Neural cell (in vitro differentiated cells): ENCODE measurements at regions not wholly inside any gene's neighbourhood (a gene's known extent, or its start where the extent isn't known, plus 50 kb on each side); places are given as distances from the start of the nearest gene placed in this dataset.

Experiments
- H2AFZ ChIP-seq: fragments of 200-600, 300-800 bp; sonication (generic), shearing (Covaris generic); 2 replicates; pipeline ENCODE4 v1.6.0; 2014; ENCODE audit warnings: low read depth, mild to moderate bottlenecking, antibody characterized with exemption, low read length, moderate library complexity
- H3F3A ChIP-seq: fragments of 200-600 bp; shearing (Covaris generic); 2 replicates; pipeline ENCODE4 v1.6.1; 2016; ENCODE audit warnings: mild to moderate bottlenecking, moderate library complexity, mixed read lengths, antibody characterized with exemption, low read length; ENCODE audit not compliant: insufficient read depth, poor library complexity, severe bottlenecking
- H3K27ac ChIP-seq: fragments of 200-600, 300-800 bp; sonication (generic), shearing (Covaris generic); 2 replicates; pipeline ENCODE4 v1.5.1; 2014; ENCODE audit warnings: mild to moderate bottlenecking, low read length, moderate library complexity
- H3K27me3 ChIP-seq: fragments of 300-800, 200-600 bp; sonication (generic), shearing (Covaris generic); 2 replicates; pipeline ENCODE4 v1.6.0; 2014; ENCODE audit warnings: mild to moderate bottlenecking, low read depth, low read length, moderate library complexity; ENCODE audit not compliant: insufficient read depth
- H3K36me3 ChIP-seq: fragments of 300-800, 200-600 bp; sonication (generic), shearing (Covaris generic); 2 replicates; pipeline ENCODE4 v1.5.1; 2014; ENCODE audit warnings: mild to moderate bottlenecking, antibody characterized with exemption, low read length, moderate library complexity; ENCODE audit not compliant: insufficient read depth
- H3K4me2 ChIP-seq: fragments of 300-800, 200-600 bp; sonication (generic), shearing (Covaris generic); 2 replicates; pipeline ENCODE4 v1.6.0; 2014; ENCODE audit warnings: mild to moderate bottlenecking, low read length
- H3K4me3 ChIP-seq: fragments of 300-800, 200-600 bp; sonication (generic), shearing (Covaris generic); 2 replicates; pipeline ENCODE4 v1.5.1; 2014; ENCODE audit warnings: mild to moderate bottlenecking, low read length, moderate library complexity
- H3K79me2 ChIP-seq: fragments of 200-600 bp; shearing (Covaris generic); replicated peaks from 2 replicates; pipeline ENCODE4 v1.6.0; 2014; ENCODE audit warnings: mild to moderate bottlenecking, low read length, moderate library complexity; ENCODE audit not compliant: insufficient read depth
- H3K9ac ChIP-seq: fragments of 300-800, 200-600 bp; sonication (generic), shearing (Covaris generic); 2 replicates; pipeline ENCODE4 v1.6.1; 2016; ENCODE audit warnings: mild to moderate bottlenecking, low read length, mixed read lengths
- H3K9me2 ChIP-seq: fragments of 200-600 bp; shearing (Covaris generic); 2 replicates; pipeline ENCODE4 v1.6.1; 2016; ENCODE audit warnings: mild to moderate bottlenecking, low read length, mixed read lengths; ENCODE audit not compliant: insufficient read depth
- H3K9me3 ChIP-seq: fragments of 200-600, 300-800 bp; sonication (generic), shearing (Covaris generic); 2 replicates; pipeline ENCODE4 v1.6.1; 2016; ENCODE audit warnings: mild to moderate bottlenecking, mixed run types, low read length, moderate library complexity, mixed read lengths
- H4K20me1 ChIP-seq: fragments of 200-600 bp; shearing (Covaris generic); 2 replicates; pipeline ENCODE4 v1.6.1; 2016; ENCODE audit warnings: mild to moderate bottlenecking, mixed run types; ENCODE audit not compliant: insufficient read depth
- EP300 ChIP-seq: fragments of 450-650 bp; conservative IDR thresholded peaks from 2 replicates; pipeline ENCODE4 v1.6.1; 2014; ENCODE audit warnings: antibody characterized with exemption, mild to moderate bottlenecking, moderate library complexity; ENCODE audit not compliant: poor library complexity, severe bottlenecking
- EZH2 ChIP-seq: fragments of 200-600, 300-800 bp; shearing (Covaris generic), sonication (generic); IDR thresholded peaks from 2 replicates; pipeline ENCODE4 v1.6.1; 2014; ENCODE audit warnings: antibody characterized with exemption, low read length, borderline replicate concordance, mild to moderate bottlenecking; ENCODE audit not compliant: insufficient read depth, poor library complexity, severe bottlenecking
- MXI1 ChIP-seq: fragments of 450-650 bp; conservative IDR thresholded peaks from 2 replicates; pipeline ENCODE4 v1.6.1; 2014; ENCODE audit warnings: antibody characterized with exemption, mild to moderate bottlenecking; ENCODE audit not compliant: poor library complexity, severe bottlenecking
- POLR2AphosphoS5 ChIP-seq: IDR thresholded peaks from 2 replicates; pipeline ENCODE4 v1.6.1; 2012
- RAD21 ChIP-seq: fragments of 450-650 bp; conservative IDR thresholded peaks from 2 replicates; pipeline ENCODE4 v1.6.1; 2014; ENCODE audit warnings: antibody characterized with exemption, mild to moderate bottlenecking, moderate library complexity
- SMC3 ChIP-seq: fragments of 450-650 bp; conservative IDR thresholded peaks from 2 replicates; pipeline ENCODE4 v1.6.1; 2014; ENCODE audit warnings: antibody characterized with exemption, mild to moderate bottlenecking, moderate library complexity; ENCODE audit not compliant: poor library complexity
- TAF1 ChIP-seq: IDR thresholded peaks from 2 replicates; pipeline ENCODE4 v1.6.1; 2012; ENCODE audit warnings: low read depth
- TF ChIP-seq, protein P1 (sequence below): fragments of 450-650 bp; IDR thresholded peaks from 2 replicates; pipeline ENCODE4 v1.5.1; 2014; ENCODE audit warnings: antibody characterized with exemption, mild to moderate bottlenecking, moderate library complexity; ENCODE audit not compliant: poor library complexity, severe bottlenecking
- TF ChIP-seq, protein P2 (sequence below): IDR thresholded peaks from 2 replicates; pipeline ENCODE4 v1.6.1; 2012; ENCODE audit warnings: borderline replicate concordance

DNA sequence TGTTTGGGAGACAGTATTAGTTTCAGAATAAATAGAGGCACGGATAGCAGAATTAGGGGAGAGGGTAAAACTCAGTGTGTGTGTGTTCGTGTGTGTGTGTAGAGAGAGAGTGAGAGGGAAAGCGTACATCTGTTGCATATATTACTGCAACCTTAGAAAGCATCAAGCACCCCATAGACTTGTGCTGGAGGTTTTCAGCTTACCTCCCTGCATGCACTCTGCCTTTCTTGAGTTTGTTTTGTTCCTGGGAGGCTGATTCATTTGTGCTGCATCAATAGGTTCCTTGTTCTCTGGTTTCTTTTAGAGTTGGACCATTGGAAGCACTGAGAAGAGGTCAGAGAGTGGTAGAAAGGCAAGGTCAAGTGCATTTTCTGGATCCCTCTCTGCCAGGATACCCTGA lies 104.4 kb upstream of the KCNK1 start:
- Histone ChIP-seq H3F3A (no peaks in the 10 kb centered on the region), H3K9ac (no peak overlapping the region), H2AFZ (no peak overlapping the region), H3K9me2 (no peaks in the 10 kb centered on the region), H3K27me3 (no peaks in the 10 kb centered on the region), H3K4me3 (no peak overlapping the region), H4K20me1 (no peaks in the 10 kb centered on the region), H3K36me3 (no peaks in the 10 kb centered on the region), H3K27ac (no peak overlapping the region), H3K79me2 (no peaks in the 10 kb centered on the region), H3K4me2 (no peak overlapping the region), H3K9me3 (no peaks in the 10 kb centered on the region)
- TF ChIP-seq EZH2 (no peak), EP300 (no peak)

DNA sequence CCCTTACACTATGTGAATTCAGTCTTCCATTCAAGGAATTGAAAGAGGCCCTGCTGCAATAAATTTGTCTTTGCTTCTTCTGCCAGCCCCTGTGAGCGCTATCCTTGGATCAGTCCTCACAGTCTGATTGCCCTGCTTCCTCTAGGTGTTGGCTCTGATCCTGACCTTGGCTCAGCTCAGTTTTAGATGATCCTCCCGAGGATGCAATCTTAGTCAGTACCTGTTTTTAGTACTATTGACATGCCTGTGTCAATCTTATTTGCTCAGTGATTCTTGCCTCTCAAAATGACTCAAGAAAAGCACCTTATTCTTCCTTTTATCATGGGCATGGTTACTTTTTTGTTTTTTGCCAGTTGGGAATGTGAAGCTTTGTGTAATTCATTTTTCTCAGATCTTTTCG lies 101.4 kb upstream of the KCNK1 start:
- TF ChIP-seq EP300 = no peak
- no peak for TF ChIP-seq POLR2AphosphoS5
- no peak for TF ChIP-seq SMC3
- TF ChIP-seq, protein P1, sequence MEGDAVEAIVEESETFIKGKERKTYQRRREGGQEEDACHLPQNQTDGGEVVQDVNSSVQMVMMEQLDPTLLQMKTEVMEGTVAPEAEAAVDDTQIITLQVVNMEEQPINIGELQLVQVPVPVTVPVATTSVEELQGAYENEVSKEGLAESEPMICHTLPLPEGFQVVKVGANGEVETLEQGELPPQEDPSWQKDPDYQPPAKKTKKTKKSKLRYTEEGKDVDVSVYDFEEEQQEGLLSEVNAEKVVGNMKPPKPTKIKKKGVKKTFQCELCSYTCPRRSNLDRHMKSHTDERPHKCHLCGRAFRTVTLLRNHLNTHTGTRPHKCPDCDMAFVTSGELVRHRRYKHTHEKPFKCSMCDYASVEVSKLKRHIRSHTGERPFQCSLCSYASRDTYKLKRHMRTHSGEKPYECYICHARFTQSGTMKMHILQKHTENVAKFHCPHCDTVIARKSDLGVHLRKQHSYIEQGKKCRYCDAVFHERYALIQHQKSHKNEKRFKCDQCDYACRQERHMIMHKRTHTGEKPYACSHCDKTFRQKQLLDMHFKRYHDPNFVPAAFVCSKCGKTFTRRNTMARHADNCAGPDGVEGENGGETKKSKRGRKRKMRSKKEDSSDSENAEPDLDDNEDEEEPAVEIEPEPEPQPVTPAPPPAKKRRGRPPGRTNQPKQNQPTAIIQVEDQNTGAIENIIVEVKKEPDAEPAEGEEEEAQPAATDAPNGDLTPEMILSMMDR = no peak
- TF ChIP-seq RAD21 = no peak
- TF ChIP-seq MXI1 = no peak
- TF ChIP-seq EZH2 = no peak
- no peak for TF ChIP-seq TAF1
- TF ChIP-seq, protein P2, sequence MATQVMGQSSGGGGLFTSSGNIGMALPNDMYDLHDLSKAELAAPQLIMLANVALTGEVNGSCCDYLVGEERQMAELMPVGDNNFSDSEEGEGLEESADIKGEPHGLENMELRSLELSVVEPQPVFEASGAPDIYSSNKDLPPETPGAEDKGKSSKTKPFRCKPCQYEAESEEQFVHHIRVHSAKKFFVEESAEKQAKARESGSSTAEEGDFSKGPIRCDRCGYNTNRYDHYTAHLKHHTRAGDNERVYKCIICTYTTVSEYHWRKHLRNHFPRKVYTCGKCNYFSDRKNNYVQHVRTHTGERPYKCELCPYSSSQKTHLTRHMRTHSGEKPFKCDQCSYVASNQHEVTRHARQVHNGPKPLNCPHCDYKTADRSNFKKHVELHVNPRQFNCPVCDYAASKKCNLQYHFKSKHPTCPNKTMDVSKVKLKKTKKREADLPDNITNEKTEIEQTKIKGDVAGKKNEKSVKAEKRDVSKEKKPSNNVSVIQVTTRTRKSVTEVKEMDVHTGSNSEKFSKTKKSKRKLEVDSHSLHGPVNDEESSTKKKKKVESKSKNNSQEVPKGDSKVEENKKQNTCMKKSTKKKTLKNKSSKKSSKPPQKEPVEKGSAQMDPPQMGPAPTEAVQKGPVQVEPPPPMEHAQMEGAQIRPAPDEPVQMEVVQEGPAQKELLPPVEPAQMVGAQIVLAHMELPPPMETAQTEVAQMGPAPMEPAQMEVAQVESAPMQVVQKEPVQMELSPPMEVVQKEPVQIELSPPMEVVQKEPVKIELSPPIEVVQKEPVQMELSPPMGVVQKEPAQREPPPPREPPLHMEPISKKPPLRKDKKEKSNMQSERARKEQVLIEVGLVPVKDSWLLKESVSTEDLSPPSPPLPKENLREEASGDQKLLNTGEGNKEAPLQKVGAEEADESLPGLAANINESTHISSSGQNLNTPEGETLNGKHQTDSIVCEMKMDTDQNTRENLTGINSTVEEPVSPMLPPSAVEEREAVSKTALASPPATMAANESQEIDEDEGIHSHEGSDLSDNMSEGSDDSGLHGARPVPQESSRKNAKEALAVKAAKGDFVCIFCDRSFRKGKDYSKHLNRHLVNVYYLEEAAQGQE = no peak
- Histone ChIP-seq H3K9me3 (no peaks in the 10 kb centered on the region), H3F3A (no peaks in the 10 kb centered on the region), H3K27me3 (no peaks in the 10 kb centered on the region), H4K20me1 (no peaks in the 10 kb centered on the region), H3K4me2 (no peak overlapping the region), H2AFZ (no peak overlapping the region), H3K9me2 (no peaks in the 10 kb centered on the region), H3K9ac (no peak overlapping the region), H3K4me3 (no peak overlapping the region), H3K79me2 (no peaks in the 10 kb centered on the region), H3K27ac (no peak overlapping the region), H3K36me3 (no peaks in the 10 kb centered on the region)

DNA sequence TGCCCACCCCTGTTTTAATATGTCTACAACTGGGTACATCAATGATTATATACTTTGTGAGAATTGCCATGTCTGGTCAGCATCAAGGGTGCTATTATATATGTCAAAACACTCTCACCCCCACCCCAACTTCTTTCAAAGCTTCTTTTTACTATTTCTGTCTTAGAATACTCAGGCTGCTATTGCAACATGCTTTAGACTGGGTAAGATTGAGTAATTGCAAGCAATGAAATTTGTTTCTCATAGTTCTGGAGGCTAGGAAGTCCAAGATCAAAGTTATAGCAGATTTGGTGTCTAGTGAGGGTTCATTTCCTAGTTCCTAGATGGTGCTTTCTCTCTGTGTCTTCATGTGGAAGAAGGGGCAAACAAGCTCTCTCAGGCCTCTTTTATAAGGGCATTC lies 100.5 kb upstream of the KCNK1 start:
- H3K27ac ChIP-seq = no peak overlapping the region

More for the DNA sequence above, 100.5 kb upstream of the KCNK1 start:
- no peaks in the 10 kb centered on the region for H3K36me3 ChIP-seq
- H3K9ac ChIP-seq = no peak overlapping the region
- no peak overlapping the region for H3K4me3 ChIP-seq
- H3K9me2 ChIP-seq = no peaks in the 10 kb centered on the region
- no peaks in the 10 kb centered on the region for H3K79me2 ChIP-seq
- no peaks in the 10 kb centered on the region for H3K9me3 ChIP-seq
- no peak overlapping the region for H2AFZ ChIP-seq
- H3F3A ChIP-seq = no peaks in the 10 kb centered on the region
- no peaks in the 10 kb centered on the region for H4K20me1 ChIP-seq
- no peak for TF ChIP-seq MXI1
- TF ChIP-seq, protein P2 = no peak
- no peak for TF ChIP-seq EZH2
- TF ChIP-seq EP300 = no peak
- no peak for TF ChIP-seq SMC3
- TF ChIP-seq TAF1 = no peak
- TF ChIP-seq POLR2AphosphoS5 = no peak
- H3K4me2 ChIP-seq = no peak overlapping the region
- no peaks in the 10 kb centered on the region for H3K27me3 ChIP-seq
